ENCODE measurements at regions not wholly inside any gene's neighbourhood (a gene's known extent, or its start where the extent isn't known, plus 50 kb on each side); places are given as distances from the start of the nearest gene placed in this dataset.

- TF ChIP-seq CTCF (IDR thresholded peaks at IDR 0.05; ENCODE audit: borderline replicate concordance, extremely low read depth, low read length, poor library complexity, severe bottlenecking) (no peak), EZH2 (IDR thresholded peaks at IDR 0.05; ENCODE audit: borderline replicate concordance, low read depth, low read length, severe bottlenecking) (no peak)
These were observed 82.6 kb upstream of the CNKSR3 start for GRCh38 chr6:154593122-154593521.

Measured in DND-41 (cell line).